Skin of body (tissue), 1 donor: ENCODE measurements at regions not wholly inside any gene's neighbourhood (a gene's known extent, or its start where the extent isn't known, plus 50 kb on each side); places are given as distances from the start of the nearest gene placed in this dataset.
"Not testable (repeated sequence)": the region's sequence is repeated elsewhere in the genome, so short reads cannot be mapped to it uniquely, and the experiment has no call there.

Experiments
- DNase-seq: peaks from one replicate; lab custom pipeline; 2025; lab: John Stamatoyannopoulos, UW

DNA sequence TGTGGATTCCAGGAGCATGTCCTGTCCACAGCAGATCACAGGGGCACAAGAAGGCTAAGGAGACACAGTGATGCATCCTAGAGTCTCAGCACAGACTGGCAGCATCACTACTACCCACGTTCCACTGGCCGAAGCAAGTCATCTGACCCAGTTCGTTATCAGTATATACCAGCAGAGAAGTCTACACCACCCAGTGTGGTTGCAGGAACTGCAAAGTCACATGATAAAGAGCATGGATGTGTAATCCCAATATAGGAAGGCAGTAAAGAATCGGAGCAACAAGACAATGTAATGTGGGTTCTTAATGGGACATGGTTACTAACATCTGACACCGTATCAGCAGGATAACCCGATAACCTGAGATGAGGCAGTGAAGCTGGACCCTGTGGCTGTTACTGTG is 246.6 kb downstream of the RRAGC start:
- DNase-seq, result no peak

DNA sequence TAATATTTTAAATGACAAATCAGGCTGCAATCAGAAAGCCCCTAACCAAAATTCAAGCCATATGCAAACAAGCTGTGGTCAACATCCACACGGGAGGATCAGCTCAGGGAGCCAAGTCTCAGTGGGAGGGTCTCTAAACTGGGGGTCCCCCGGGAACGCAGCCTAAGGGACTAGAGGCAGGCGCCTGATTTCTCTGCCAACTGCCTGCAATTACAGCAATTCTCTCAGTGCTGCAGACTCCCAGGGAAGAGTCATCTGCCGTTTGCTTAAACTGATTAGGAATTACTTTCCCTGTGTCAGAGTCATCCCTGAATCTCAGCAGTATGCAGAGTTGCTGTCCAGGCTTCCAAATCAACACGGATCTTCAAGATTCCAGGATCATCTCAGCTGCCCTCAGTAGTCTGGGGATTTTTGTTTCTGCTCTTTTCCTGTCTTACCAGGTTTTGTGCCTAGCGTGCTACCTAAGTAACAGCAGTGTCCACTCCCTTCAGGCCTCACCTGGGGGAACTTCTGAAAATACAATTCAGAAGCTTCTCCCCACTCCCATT is 247.8 kb downstream of the RRAGC start:
- no peak for DNase-seq

DNA sequence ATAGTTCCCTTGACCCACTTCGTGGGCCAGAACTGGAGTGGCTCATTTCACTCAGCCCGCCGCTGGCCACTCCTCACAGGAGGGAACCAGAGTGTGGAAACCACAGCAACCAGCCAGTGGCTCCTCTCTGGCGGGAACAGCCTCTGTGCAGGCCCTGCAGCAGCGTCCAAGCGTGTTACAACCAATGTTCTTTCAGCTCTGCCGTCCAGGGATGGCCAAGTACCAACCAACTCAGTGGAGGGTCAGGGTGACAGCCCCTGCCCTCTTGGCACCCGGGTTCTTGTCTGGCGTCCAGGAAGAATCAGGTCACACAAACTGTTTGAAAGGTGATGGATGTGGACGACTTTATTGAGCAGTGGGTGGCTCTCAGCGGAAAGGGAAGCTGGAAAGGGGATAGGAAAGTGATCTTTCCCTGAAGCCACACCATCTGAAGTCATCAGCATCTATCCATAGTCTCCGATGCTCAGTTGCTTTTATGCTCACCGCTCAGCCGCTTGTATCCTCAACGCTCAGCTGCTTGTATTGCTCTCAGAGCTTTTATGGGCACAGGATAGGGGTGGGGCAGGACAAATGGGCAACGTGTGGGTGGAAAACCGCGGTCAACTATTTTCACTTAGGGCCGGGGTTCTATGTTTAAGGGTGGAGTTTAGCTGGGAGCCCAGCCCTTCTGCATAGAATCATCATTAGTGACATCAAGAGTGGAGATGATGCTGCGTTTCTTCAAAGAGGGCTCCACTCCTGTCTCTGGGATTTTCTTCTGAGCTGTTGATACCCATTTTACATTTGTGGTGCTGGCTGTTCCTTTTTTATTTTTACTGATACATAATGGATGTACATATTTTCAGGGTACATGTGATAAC is 250.2 kb downstream of the RRAGC start:
- DNase-seq, result no peak

DNA sequence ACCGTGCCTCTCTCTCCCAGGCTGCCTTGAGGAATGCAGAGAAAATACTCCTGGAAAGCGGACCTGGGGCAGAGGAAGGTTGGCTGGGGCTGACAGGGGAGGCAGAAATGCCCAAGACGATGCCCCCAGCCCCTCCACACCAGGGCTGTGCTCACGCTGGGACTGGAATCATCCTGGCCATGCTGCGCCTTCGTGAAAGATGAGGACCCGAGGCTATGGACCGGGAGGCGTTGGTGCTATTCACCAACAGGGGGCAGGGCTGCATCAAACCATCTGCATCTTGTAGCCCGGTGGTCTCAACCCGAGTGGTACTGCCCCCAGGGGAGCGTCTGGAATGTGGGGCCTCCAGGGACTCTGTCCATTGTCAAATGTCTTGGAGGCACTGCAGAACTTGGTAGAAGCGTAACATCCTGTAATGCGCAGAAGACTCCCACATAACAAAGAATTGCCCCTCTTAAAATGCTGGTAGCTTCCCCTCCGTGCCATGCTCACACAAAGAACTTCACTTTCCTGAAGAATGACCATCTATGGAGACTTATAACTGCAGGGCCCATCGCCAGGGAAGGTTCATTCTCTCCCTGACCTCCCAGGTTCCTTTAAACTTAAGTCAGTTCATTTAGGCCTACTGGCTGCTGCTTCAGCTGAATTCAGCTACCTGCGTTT is 251.2 kb downstream of the RRAGC start:
- DNase-seq, result no peak

DNA sequence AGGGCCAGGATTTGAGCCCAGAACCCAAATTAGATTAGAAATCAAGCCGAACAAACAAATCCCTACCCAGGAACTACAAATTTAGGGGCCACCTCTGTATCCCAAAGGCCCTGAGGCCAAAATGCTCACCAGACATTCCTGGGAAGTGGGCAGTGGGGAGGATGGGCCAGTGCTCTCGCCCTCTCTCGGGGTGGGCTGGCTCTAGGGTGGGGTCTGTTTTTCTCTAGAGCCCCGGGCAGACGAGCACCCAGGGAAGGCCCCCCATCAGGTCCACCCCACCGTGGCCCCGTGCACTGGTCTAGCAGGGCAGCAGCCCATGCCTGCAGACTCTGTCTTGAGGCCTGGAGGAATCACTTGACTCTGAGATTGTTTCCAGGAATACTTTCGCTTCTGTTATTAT is 252.0 kb downstream of the RRAGC start:
- no peak for DNase-seq

DNA sequence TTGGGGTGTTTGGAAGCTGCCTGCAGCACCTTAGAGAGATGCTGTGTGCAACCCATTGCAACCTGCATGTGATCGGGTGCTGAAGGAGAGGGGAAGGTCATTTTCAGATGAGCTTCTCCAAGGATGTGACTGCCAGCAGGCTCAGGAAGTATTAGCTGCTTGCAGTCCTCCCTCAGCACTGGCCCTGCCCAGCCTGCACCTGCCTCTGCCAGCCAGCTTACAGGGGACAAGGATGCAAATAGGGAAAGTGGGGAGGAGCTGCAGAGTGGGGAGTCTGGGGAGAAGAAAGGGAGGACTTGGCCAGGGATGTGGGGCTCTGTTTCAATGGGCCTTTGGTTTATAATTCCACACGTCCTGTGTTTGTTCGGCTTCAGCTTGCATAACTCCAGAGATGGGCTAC is 254.5 kb downstream of the RRAGC start:
- DNase-seq, result no peak

DNA sequence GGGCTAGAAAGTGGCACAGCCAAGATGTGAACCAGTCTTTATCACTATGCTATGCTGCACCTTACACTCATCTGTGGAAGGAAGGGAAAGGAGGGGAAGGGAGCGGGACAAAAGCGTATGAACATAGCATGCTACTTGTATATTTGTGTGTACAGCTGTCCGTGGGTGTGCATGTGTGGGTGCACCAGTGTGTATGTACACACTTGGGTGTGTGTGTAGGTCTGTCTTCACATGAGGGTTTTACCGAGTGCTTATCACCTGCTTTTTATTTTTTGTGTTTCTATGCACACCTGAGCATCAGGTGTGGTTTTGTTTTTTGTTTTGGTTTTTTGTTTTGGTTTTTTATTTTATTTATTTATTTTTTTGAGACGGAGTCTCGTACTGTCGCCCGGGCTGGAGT is 255.7 kb downstream of the RRAGC start:
- no peak for DNase-seq

DNA sequence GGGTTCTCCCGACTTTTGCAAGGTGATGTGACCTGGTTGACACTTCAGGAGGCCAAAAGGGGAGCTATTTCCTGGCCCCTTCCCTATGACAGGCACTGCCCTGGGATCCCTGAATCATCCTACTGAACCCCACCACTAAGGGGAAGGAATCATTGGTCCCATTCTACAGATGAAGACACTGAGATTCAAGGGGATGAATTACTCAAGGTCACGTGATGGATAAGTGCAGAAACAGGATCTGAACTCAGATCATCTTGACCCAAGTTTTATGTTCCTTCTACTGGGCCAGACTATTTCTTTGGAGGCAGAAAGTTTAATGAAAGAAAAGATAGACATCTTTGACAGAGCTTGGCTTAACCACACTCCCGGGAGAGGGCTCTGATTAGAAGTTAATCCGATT is 258.7 kb downstream of the RRAGC start:
- no peak for DNase-seq

DNA sequence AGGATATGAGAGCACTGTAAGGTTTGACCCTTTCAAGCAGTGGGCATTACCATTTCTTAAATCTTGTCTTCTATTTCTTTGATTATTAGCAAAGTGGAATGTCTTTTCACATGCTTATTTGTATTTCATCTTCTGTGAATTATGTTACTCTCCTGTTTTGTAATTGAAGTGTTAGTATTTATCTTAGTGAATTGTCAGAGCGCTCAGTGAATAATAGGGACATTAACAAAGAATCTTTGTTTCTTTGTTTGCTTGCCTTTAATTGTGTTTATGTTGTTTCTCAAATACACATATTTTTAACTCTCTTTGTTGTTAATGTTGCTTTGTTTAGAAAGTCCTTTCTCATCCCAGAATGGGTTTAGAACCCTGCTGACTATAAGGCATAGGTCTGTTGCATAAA is 259.3 kb downstream of the RRAGC start:
- no peak for DNase-seq

DNA sequence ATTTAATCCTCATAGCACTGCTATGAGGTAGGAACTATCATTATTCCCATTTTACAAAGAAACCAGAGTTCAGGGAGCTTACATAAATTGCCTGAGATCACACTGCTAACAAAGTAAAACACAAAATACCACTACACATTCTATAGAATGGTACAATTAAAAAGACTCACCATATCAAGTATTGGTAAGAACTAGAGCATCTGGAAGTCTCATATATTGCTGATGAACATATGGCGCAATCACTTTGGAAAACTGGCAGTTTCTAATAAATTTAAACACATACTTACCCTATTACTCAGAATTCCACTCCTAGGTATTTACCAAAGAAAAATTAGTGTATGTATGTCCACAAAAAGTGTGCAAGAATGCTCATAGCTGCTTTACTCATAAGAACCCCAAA is 261.5 kb downstream of the RRAGC start:
- DNase-seq, result no peak

DNA sequence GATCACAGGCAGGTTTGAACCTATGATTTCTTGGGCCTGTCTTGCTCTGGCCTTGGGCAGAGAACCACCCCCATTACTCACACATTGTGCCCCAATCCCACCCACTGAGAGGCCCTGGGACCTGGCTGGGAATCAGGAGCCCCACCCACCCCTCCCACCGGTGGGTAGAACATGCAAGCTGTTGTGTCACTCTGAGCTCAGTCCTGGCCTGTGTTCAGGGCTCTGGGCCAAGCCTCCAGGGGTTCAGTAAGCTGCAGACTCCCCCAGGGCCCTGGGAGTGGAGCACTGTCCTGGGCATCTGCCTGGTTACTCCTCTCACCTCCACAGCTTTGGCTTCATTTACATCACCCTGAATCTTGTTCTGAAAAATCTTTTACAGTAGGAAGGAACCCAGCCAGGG is 270.5 kb downstream of the RRAGC start:
- DNase-seq, result no peak

DNA sequence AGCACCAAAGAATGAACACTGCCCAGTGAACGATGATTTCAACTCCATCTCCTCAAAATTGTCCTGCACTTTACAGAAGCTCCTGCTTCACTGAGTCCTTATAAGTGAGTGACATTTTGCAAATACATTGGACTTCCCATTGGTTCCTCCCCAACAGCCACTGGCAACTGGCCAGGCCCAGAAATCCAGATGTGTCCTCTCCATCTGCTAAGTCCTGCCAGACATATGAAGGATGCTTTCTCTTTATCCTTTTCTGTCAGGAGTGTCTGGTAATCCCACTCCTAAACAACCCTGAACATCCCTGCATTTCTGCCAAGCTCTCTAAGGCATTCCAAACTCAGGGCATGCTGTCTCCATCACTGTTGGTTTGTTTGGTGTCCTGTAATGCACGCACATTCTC is 271.8 kb downstream of the RRAGC start:
- no peak for DNase-seq

DNA sequence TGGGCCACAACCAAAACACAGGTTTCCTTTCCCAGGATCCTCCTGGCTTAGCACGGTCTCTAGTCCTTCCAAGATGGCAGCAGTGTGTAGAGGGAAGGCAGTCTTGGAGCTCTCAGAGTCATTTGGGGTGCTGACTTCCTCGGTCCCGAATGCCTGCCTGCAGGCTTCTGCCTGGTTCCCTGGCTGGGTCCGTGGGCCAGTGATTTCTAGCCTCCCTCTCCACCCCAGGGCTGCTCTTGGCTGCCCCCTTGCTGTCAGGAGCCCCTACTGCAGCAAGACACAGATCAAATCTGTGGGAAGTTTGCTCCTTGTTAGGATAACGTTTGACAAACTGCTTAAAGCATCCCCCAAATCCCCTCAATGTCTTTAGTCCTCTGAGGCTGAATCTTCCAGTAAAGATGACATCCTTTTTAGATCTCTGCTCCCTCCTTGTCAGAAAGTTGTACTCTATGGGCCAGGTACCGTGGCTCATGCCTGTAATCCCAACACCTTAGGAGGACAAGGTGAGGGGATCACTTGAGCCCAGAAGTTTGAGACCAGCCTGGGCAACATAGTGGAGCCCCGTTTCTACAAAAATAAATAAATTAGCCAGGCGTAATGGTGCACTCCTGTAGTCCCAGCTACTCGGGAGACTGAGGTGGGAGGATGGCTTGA is 272.5 kb downstream of the RRAGC start:
- DNase-seq, result no peak

DNA sequence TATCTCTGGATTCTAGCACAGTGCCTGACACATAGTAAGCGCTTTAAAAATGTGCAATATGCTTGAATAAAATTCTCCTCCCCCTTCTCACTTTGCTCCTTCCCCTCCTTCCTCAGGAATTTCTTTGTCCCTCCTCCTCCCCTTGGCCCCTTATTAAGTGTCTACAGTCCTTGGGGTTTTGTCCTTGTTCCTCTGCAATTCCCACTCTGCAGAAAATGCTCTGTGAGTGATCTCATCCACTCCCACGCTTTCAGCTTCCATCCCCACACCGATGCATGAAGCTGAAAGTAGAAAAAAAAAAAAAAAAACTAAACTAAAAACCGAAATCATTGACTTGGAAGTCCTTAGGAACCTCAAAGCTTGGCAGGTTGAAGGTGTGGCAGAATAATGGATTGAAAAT is 273.6 kb downstream of the RRAGC start:
- no peak for DNase-seq

DNA sequence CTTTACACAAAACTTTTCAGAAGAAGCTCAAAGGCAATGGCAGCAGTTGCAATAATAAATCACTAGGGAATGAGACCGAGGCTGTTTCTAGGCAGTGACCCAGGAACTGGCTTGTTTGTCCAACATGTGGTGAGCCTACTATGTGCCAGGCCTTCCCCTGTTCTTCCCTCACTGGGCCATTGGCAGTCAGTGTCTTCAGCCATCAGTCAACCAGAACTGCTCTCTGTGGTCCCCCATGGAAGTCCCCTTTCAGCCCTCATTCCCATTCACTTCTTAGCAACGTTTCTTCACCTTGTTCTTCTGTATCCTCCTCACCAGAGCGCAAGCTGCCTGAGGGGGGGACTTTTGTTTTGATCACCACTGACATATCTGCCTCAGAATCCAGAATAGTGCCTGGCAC is 274.1 kb downstream of the RRAGC start:
- no peak for DNase-seq

DNA sequence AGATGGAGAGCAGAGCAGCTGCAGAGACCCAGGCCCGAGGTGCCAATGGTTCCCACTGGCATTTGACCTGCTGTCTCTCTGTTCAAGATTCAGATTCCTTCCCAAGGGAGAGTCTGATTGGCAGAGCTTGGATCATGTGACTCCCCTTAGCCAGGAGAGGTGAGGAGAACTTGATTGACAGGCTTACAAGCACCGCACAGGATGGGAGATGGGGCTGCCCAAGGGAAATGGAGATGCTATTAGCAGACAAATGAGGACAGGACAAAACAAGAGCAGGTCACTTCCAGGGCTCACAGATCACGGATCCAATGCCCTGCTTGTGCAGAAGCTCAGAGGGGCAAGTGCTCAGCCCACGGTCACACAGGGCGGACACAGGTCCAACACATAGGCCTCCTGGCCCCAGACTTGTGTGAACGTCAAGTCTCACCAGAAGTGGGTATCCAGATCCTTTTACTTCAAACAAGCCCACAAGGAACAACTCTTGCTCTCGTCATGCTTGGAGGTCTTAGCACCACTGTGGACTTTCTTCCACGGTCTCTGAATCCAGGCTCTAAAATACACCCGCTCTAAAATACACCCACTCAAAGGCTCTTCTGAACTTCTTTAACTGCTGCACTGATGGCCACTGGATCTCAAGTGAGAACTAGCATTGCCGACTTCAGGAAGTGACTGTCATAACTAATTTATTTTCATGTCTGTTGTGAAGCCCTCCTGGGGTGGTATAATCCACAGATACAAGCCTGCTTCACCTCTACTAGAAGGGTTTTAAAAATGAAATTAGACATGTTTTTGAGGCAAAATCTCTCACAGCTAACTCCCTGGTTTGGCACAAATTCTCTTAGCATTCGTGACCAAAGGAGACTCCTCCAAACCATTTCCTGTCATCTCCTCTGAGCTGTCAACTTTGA is 274.9 kb downstream of the RRAGC start:
- no peak for DNase-seq

DNA sequence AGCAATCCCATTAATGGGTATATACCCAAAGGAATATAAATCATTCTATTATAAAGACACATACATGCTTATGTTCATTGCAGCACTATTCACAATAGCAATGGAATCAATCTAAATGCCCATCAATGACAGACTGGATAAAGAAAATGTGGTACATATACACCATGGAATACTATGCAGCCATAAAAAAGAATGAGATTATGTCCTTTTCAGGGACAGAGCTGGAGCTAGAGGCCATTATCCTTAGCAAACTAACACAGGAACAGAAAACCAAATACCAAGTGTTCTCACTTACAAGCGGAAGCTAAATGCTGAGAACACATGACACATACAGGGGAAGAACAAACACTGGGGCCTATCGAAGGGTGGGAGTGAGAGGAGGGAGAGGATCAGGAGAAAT is 276.3 kb downstream of the RRAGC start:
- not testable (repeated sequence) for DNase-seq

DNA sequence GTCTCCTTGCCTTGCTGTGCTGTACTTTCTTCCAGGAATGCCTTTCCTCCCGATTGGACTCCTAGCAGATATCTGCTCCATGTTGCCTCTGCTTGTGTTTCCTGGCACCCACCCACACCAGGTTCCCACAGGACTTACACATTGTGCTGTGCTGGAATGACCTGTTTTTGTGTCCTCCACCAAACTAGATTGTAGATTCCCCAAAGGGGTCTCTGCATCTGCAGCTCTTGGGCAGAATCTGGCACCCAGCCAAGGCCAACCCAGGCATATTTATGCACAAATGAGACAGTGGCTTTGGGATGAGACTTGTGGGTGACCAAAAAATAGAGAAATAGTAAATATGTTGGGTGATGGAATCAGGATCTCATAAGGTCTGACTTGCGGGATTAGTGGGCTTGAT is 278.2 kb downstream of the RRAGC start:
- no peak for DNase-seq

DNA sequence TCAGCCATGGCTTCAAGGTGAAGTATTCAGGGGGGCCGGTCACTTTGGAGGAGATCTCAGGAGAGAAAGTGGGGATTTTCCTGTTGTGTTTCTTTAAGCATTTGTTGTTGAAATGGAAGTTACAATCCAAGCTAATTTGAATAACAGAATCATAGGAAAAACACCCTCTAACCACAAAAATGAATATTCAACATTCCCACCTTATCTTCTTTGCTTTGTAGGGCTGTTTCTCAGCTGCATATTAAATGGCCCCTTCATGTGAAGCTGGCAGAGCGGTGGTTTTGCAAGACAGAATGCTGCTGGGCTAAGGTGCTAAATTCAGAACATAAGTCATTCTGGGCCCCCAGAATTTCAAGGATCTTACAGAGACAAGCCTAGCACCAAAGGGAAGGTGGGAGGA is 279.0 kb downstream of the RRAGC start:
- DNase-seq, result no peak

DNA sequence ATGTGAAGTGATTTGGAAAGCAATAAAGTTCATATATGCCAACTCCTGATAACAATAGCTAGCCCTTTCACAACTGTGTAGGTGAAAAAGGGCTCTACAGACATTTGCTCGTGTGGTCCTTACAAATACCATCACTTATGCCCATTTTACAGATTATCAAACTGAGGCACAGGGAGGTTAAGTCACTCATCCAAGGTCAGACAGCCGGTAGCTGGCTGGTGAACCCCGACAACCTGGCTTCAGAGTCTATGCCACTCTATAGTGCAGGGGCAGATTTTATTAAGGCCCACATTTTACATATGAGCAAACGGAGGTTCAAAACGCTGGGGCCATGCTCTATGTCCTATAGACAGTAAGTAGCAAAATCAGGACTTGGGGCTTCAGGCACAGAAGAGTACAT is 280.5 kb downstream of the RRAGC start:
- DNase-seq, result no peak

DNA sequence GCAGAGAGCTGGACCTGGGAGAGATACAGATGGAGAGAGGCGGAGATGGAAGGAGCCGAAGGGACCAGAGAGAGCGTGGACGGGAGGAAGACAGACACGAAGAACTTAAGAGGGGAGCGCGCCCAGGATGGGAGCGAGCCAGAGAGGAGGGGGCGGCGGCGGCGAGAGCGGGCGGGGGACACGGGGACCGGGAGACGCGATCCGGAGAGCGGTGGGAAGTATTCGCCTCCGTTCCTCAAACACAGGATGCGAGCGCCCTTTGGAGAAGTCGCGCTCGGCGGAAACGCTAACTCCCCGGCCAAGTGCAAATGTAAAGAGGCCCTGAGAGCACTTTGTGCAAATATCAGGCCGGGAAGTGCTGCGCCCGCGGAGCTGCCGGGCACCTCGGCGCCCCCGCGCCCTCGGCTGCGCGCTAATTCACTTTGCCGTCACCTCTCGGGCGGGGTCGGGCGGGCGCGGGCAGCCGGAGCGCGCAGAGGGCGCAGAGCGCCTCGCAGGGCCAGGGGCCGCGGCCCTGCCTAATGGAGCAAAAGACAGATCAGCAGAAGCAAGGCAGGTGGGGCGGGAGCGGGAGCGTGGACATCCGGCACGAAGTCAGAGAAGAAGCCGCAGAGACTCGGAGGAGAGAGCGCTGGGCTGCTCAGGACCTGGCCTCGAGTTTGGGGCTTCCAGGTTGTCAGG is 281.2 kb downstream of the RRAGC start:
- no peak for DNase-seq
